ENCODE measurements at regions not wholly inside any gene's neighbourhood (a gene's known extent, or its start where the extent isn't known, plus 50 kb on each side); places are given as distances from the start of the nearest gene placed in this dataset.

- no peak for TF ChIP-seq CTCF (IDR thresholded peaks at IDR 0.05)
- no peak for TF ChIP-seq POLR2A (IDR thresholded peaks at IDR 0.05)
- no peak for TF ChIP-seq EP300 (IDR thresholded peaks at IDR 0.05)
Observed at GRCh38 chr20:56955680-56956079, 310.8 kb downstream of the BMP7 start.
